Gastroesophageal sphincter (tissue), 4 donors: ENCODE measurements at regions not wholly inside any gene's neighbourhood (a gene's known extent, or its start where the extent isn't known, plus 50 kb on each side); places are given as distances from the start of the nearest gene placed in this dataset.

Experiments used
- ATAC-seq: fragments of 150-250 bp; one replicate; pipeline ENCODE4 v1.9.1; 2016; ENCODE audit warnings: mild to moderate bottlenecking, moderate library complexity
- H3K27ac ChIP-seq, 4 donors: fragments of 200-600 bp; sonication (generic) in 3 of 4; 1 replicate in 3 of 4; 2 replicates in 1 of 4; pipeline ENCODE4 v1.5.1; 2016 to 2019
- H3K27me3 ChIP-seq: fragments of 200-600 bp; sonication (generic); one replicate; pipeline ENCODE4 v1.5.1; 2019
- H3K36me3 ChIP-seq, 2 donors: fragments of 200-600 bp; sonication (generic); one replicate each; pipeline ENCODE4 v1.5.1; 2019; ENCODE audit warnings: control low read depth in 1 of 2
- H3K4me1 ChIP-seq, 3 donors: fragments of 200-600 bp; sonication (generic); 1 replicate in 2 of 3; 2 replicates in 1 of 3; pipeline ENCODE4 v1.5.1; 2016 to 2019; ENCODE audit warnings: control low read depth in 2 of 3
- H3K4me3 ChIP-seq, 2 donors: fragments of 200-600 bp; sonication (generic); one replicate each; pipeline ENCODE4 v1.5.1; 2019; ENCODE audit warnings: mild to moderate bottlenecking in 1 of 2, moderate library complexity in 1 of 2
- H3K9me3 ChIP-seq, 3 donors: fragments of 200-600 bp; sonication (generic); one replicate each; pipeline ENCODE4 v1.5.1; 2017 to 2019; ENCODE audit warnings: control low read depth in 2 of 3
- CTCF ChIP-seq, 4 experiments: fragments of 200-600 bp in 2 of 4; fragments of 450-650 bp in 2 of 4; sonication (generic) in 1 of 4; IDR thresholded peaks; one replicate each; pipeline ENCODE4 v1.5.1; 2017 to 2019; ENCODE audit warnings: antibody characterized with exemption in 4 of 4, mild to moderate bottlenecking in 2 of 4, moderate library complexity in 2 of 4
- EP300 ChIP-seq: sonication (generic); formaldehyde crosslinking; IDR thresholded peaks from one replicate; pipeline ENCODE4 v1.6.1; 2017; ENCODE audit warnings: antibody characterized with exemption, mild to moderate bottlenecking
- POLR2A ChIP-seq, 2 donors: fragments of 450-650 bp; IDR thresholded peaks; one replicate each; pipeline ENCODE4 v1.6.1; 2017; ENCODE audit warnings: antibody characterized with exemption in 2 of 2, mild to moderate bottlenecking in 2 of 2, moderate library complexity in 1 of 2
- POLR2AphosphoS5 ChIP-seq: sonication (generic); formaldehyde crosslinking; IDR thresholded peaks from one replicate; pipeline ENCODE4 v1.6.1; 2017; ENCODE audit warnings: antibody characterized with exemption
- WGBS, 2 donors: methylation state at CpG; one replicate each; pipeline ENCODE4 v1.1.5; 2018; ENCODE audit warnings: low coverage in 1 of 2; 5-methylcytosine and 5-hydroxymethylcytosine counted together

DNA sequence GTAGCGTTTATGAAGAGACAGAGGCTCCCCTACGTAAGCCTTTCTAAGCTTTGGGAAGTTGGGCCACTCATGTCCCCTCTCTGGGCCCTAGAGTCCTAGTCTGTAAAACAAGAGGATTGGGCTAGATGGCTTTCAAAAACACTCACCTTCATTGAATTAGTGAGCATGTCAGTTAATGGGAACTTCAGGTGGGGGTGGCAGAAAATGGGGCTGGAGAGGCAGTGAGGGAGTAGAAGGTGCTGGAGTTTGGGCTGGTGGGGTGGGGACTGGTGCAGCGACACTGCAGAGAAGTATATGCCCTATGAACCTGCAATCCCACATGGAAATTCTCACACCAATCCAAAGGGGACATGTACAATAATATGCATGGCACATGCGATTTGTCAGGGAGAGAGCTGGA is 182.7 kb downstream of the C1orf94 start:
- TF ChIP-seq POLR2A (IDR thresholded peaks at IDR 0.05) (no peak), POLR2AphosphoS5 (no peak), CTCF (IDR thresholded peaks at IDR 0.05) (no peak), EP300 (no peak)
- Histone ChIP-seq H3K9me3 (no peaks in the 10 kb centered on the region), H3K27ac (no peak overlapping the region), H3K27me3 (peaks cover 52% of the 10 kb centered on the region), H3K4me1 (no peaks in the 10 kb centered on the region), H3K36me3 (no peaks in the 10 kb centered on the region), H3K4me3 (no peak overlapping the region)
- WGBS, 2 donors = 84 to 89% methylated on average over 2 to 4 of the region's 4 CpGs
- no peak for ATAC-seq

GRCh38 chr1:34360574-34360973 is 183.9 kb downstream of the C1orf94 start:
- Histone ChIP-seq H3K4me1 (no peaks in the 10 kb centered on the region), H3K36me3 (no peaks in the 10 kb centered on the region), H3K9me3 (peaks cover 0 to 6% (median 0%) of the 10 kb centered on the region in 3 donors), H3K4me3 (no peak overlapping the region), H3K27ac (no peak overlapping the region), H3K27me3 (peaks cover 53% of the 10 kb centered on the region)
- 87 to 94% methylated on average over 3 of the region's 3 CpGs for WGBS, 2 donors
- TF ChIP-seq POLR2AphosphoS5 (no peak), POLR2A (IDR thresholded peaks at IDR 0.05) (no peak), EP300 (no peak), CTCF (IDR thresholded peaks at IDR 0.05) (no peak)
- ATAC-seq = no peak

GRCh38 chr1:34361121-34361520 is 184.4 kb downstream of the C1orf94 start:
- no peak for TF ChIP-seq POLR2AphosphoS5
- no peak for TF ChIP-seq EP300
- TF ChIP-seq POLR2A (IDR thresholded peaks at IDR 0.05) = no peak
- no peak for TF ChIP-seq CTCF (IDR thresholded peaks at IDR 0.05)
- no peaks in the 10 kb centered on the region for H3K36me3 ChIP-seq
- peaks cover 0 to 6% (median 0%) of the 10 kb centered on the region in 3 donors for H3K9me3 ChIP-seq
- 25% methylated on average over 3 of the region's 3 CpGs; no CpG with 5 or more reads in 1 of the 2 donors for WGBS, 2 donors
- H3K4me3 ChIP-seq = no peak overlapping the region
- no peaks in the 10 kb centered on the region for H3K4me1 ChIP-seq
- ATAC-seq = no peak
- H3K27ac ChIP-seq = no peak overlapping the region
- H3K27me3 ChIP-seq = peaks cover 53% of the 10 kb centered on the region

DNA sequence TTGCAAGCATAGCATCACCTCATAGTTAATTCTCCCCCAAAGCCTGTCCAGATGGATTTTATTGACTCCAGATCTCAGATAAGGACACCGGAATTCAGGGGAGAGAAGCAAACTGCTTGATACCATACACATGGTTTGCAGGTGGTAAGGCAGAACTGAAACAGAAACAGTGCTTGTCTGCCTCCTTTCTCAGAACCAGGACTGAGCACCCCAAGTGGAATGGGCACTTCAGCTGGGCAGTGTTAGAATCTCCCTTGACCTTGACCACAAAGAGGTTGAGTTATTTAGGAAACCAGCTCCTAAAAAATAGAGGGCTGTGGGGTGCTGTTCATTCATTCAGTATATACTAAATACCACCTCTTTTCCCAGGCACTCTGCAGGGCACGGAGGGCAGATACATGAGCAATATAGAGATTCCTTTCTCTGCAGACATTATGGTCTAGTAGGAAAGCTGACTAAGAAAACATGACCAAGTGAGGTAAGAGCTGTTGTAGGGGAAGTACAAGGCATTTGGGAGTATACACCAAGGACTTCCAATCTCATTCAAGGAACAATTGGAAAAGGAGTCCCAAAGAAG is 185.2 kb downstream of the C1orf94 start:
- Histone ChIP-seq H3K36me3 (no peaks in the 10 kb centered on the region), H3K9me3 (peaks cover 0 to 6% (median 0%) of the 10 kb centered on the region in 3 donors), H3K27ac (no peak overlapping the region), H3K4me3 (no peak overlapping the region), H3K4me1 (no peaks in the 10 kb centered on the region), H3K27me3 (peaks cover 46% of the 10 kb centered on the region)
- WGBS, 2 donors = 20 to 80% methylated on average over 1 of the region's 2 CpGs
- TF ChIP-seq POLR2AphosphoS5 (no peak), CTCF (IDR thresholded peaks at IDR 0.05) (no peak), POLR2A (IDR thresholded peaks at IDR 0.05) (no peak), EP300 (no peak)
- ATAC-seq = no peak

- no peak overlapping the region for H3K4me3 ChIP-seq
- H3K36me3 ChIP-seq = no peaks in the 10 kb centered on the region
- no peaks in the 10 kb centered on the region for H3K4me1 ChIP-seq
- ATAC-seq = no peak
- H3K9me3 ChIP-seq = peaks cover 0 to 6% (median 0%) of the 10 kb centered on the region in 3 donors
- peaks cover 35% of the 10 kb centered on the region for H3K27me3 ChIP-seq
- 78 to 100% methylated on average over 1 to 4 of the region's 4 CpGs for WGBS, 2 donors
- no peak for TF ChIP-seq POLR2AphosphoS5
- no peak for TF ChIP-seq EP300
- TF ChIP-seq CTCF (IDR thresholded peaks at IDR 0.05) = no peak
- TF ChIP-seq POLR2A (IDR thresholded peaks at IDR 0.05) = no peak
- H3K27ac ChIP-seq = no peak overlapping the region
These were observed 186.2 kb downstream of the C1orf94 start for GRCh38 chr1:34362949-34363348.
